ENCODE measurements at regions not wholly inside any gene's neighbourhood (a gene's known extent, or its start where the extent isn't known, plus 50 kb on each side); places are given as distances from the start of the nearest gene placed in this dataset.
"Not testable (repeated sequence)": the region's sequence is repeated elsewhere in the genome, so short reads cannot be mapped to it uniquely, and the experiment has no call there.

- H3K36me3 ChIP-seq (replicated peaks; ENCODE audit: control insufficient read depth, insufficient read depth, low read length), result no peaks in the 10 kb centered on the region
Measured at GRCh38 chr14:106460916-106461315, 934.5 kb downstream of the TMEM121 start.

GRCh38 chr14:106466483-106466882, 940.1 kb downstream of the TMEM121 start:
- not testable (repeated sequence) for H3K36me3 ChIP-seq (replicated peaks; ENCODE audit: control insufficient read depth, insufficient read depth, low read length); DNase-seq; H3K27me3 ChIP-seq (ENCODE audit: control insufficient read depth, insufficient read depth, low read length); H3K4me3 ChIP-seq (ENCODE audit: insufficient read depth, low read depth, low read length)

More at GRCh38 chr14:106460916-106461315, 934.5 kb downstream of the TMEM121 start:
- H3K27me3 ChIP-seq (ENCODE audit: control insufficient read depth, insufficient read depth, low read length), result no peaks in the 10 kb centered on the region
- no peak overlapping the region for H3K4me3 ChIP-seq (ENCODE audit: insufficient read depth, low read depth, low read length)
- peak; percentile 9 for DNase-seq

GRCh38 chr14:106468869-106469268, 942.5 kb downstream of the TMEM121 start:
- DNase-seq, result not testable (repeated sequence)

GRCh38 chr14:106470028-106470427, 943.6 kb downstream of the TMEM121 start:
- not testable (repeated sequence) for H3K27me3 ChIP-seq (ENCODE audit: control insufficient read depth, insufficient read depth, low read length); H3K4me3 ChIP-seq (ENCODE audit: insufficient read depth, low read depth, low read length); DNase-seq; H3K36me3 ChIP-seq (replicated peaks; ENCODE audit: control insufficient read depth, insufficient read depth, low read length)

More at GRCh38 chr14:106468869-106469268, 942.5 kb downstream of the TMEM121 start:
- not testable (repeated sequence) for H3K4me3 ChIP-seq (ENCODE audit: insufficient read depth, low read depth, low read length); H3K36me3 ChIP-seq (replicated peaks; ENCODE audit: control insufficient read depth, insufficient read depth, low read length); H3K27me3 ChIP-seq (ENCODE audit: control insufficient read depth, insufficient read depth, low read length)

GRCh38 chr14:106474261-106475028, 948.1 kb downstream of the TMEM121 start:
- not testable (repeated sequence) for DNase-seq

GRCh38 chr14:106475214-106475613, 948.8 kb downstream of the TMEM121 start:
- H3K27me3 ChIP-seq (ENCODE audit: control insufficient read depth, insufficient read depth, low read length); H3K36me3 ChIP-seq (replicated peaks; ENCODE audit: control insufficient read depth, insufficient read depth, low read length); DNase-seq; H3K4me3 ChIP-seq (ENCODE audit: insufficient read depth, low read depth, low read length): not testable (repeated sequence)

More at GRCh38 chr14:106474261-106475028, 948.1 kb downstream of the TMEM121 start:
- H3K27me3 ChIP-seq (ENCODE audit: control insufficient read depth, insufficient read depth, low read length); H3K4me3 ChIP-seq (ENCODE audit: insufficient read depth, low read depth, low read length); H3K36me3 ChIP-seq (replicated peaks; ENCODE audit: control insufficient read depth, insufficient read depth, low read length): not testable (repeated sequence)

- not testable (repeated sequence) for H3K36me3 ChIP-seq (replicated peaks; ENCODE audit: control insufficient read depth, insufficient read depth, low read length); DNase-seq; H3K4me3 ChIP-seq (ENCODE audit: insufficient read depth, low read depth, low read length); H3K27me3 ChIP-seq (ENCODE audit: control insufficient read depth, insufficient read depth, low read length)
Measured at GRCh38 chr14:106477600-106477999, 951.2 kb downstream of the TMEM121 start.

- H3K27me3 ChIP-seq (ENCODE audit: control insufficient read depth, insufficient read depth, low read length); DNase-seq; H3K4me3 ChIP-seq (ENCODE audit: insufficient read depth, low read depth, low read length); H3K36me3 ChIP-seq (replicated peaks; ENCODE audit: control insufficient read depth, insufficient read depth, low read length): not testable (repeated sequence)
Measured at GRCh38 chr14:106480287-106480686, 953.9 kb downstream of the TMEM121 start.

GRCh38 chr14:106482213-106482612, 955.8 kb downstream of the TMEM121 start:
- not testable (repeated sequence) for H3K36me3 ChIP-seq (replicated peaks; ENCODE audit: control insufficient read depth, insufficient read depth, low read length); H3K4me3 ChIP-seq (ENCODE audit: insufficient read depth, low read depth, low read length); DNase-seq; H3K27me3 ChIP-seq (ENCODE audit: control insufficient read depth, insufficient read depth, low read length)

GRCh38 chr14:106487600-106487999, 961.2 kb downstream of the TMEM121 start:
- Histone ChIP-seq H3K27me3 (ENCODE audit: control insufficient read depth, insufficient read depth, low read length) (no peaks in the 10 kb centered on the region), H3K36me3 (replicated peaks; ENCODE audit: control insufficient read depth, insufficient read depth, low read length) (no peaks in the 10 kb centered on the region), H3K4me3 (ENCODE audit: insufficient read depth, low read depth, low read length) (no peak overlapping the region)
- DNase-seq, result no peak

GRCh38 chr14:106488291-106488690, 961.9 kb downstream of the TMEM121 start:
- Histone ChIP-seq H3K27me3 (ENCODE audit: control insufficient read depth, insufficient read depth, low read length) (no peaks in the 10 kb centered on the region), H3K36me3 (replicated peaks; ENCODE audit: control insufficient read depth, insufficient read depth, low read length) (no peaks in the 10 kb centered on the region), H3K4me3 (ENCODE audit: insufficient read depth, low read depth, low read length) (no peak overlapping the region)
- no peak for DNase-seq

- no peak overlapping the region for H3K4me3 ChIP-seq (ENCODE audit: insufficient read depth, low read depth, low read length)
- no peaks in the 10 kb centered on the region for H3K36me3 ChIP-seq (replicated peaks; ENCODE audit: control insufficient read depth, insufficient read depth, low read length)
- H3K27me3 ChIP-seq (ENCODE audit: control insufficient read depth, insufficient read depth, low read length), result no peaks in the 10 kb centered on the region
- DNase-seq, result no peak
Measured at GRCh38 chr14:106489112-106489881, 962.9 kb downstream of the TMEM121 start.

GRCh38 chr14:106490442-106490841, 964.1 kb downstream of the TMEM121 start:
- no peak for DNase-seq
- H3K36me3 ChIP-seq (replicated peaks; ENCODE audit: control insufficient read depth, insufficient read depth, low read length), result no peaks in the 10 kb centered on the region
- H3K4me3 ChIP-seq (ENCODE audit: insufficient read depth, low read depth, low read length), result no peak overlapping the region
- no peaks in the 10 kb centered on the region for H3K27me3 ChIP-seq (ENCODE audit: control insufficient read depth, insufficient read depth, low read length)

GRCh38 chr14:106491851-106492250, 965.5 kb downstream of the TMEM121 start:
- Histone ChIP-seq H3K27me3 (ENCODE audit: control insufficient read depth, insufficient read depth, low read length) (no peaks in the 10 kb centered on the region), H3K36me3 (replicated peaks; ENCODE audit: control insufficient read depth, insufficient read depth, low read length) (no peaks in the 10 kb centered on the region), H3K4me3 (ENCODE audit: insufficient read depth, low read depth, low read length) (no peak overlapping the region)
- no peak for DNase-seq
